ENCODE measurements at regions not wholly inside any gene's neighbourhood (a gene's known extent, or its start where the extent isn't known, plus 50 kb on each side); places are given as distances from the start of the nearest gene placed in this dataset.

GRCh38 chr11:37100008-37100407 lies 502.0 kb upstream of the RAG2 start:
- Histone ChIP-seq H3K27ac (ENCODE audit: low read length) (no peak overlapping the region), H3K4me1 (ENCODE audit: control insufficient read depth, insufficient read depth, low read length) (no peaks in the 10 kb centered on the region), H3K36me3 (ENCODE audit: control insufficient read depth, insufficient read depth, low read length) (no peaks in the 10 kb centered on the region), H3K27me3 (ENCODE audit: control insufficient read depth, insufficient read depth, low read length) (no peaks in the 10 kb centered on the region), H3K9me3 (ENCODE audit: control insufficient read depth, low read depth, low read length) (no peaks in the 10 kb centered on the region), H3K4me3 (ENCODE audit: low read length) (no peak overlapping the region)
- 100% methylated on average over 1 of the region's 1 CpG for WGBS (ENCODE audit: insufficient coverage, low lambda C conversion rate)
- DNase-seq = no peak

GRCh38 chr11:37092487-37092886 lies 494.5 kb upstream of the RAG2 start:
- Histone ChIP-seq H3K4me3 (ENCODE audit: low read length) (no peak overlapping the region), H3K36me3 (ENCODE audit: control insufficient read depth, insufficient read depth, low read length) (no peaks in the 10 kb centered on the region), H3K27me3 (ENCODE audit: control insufficient read depth, insufficient read depth, low read length) (no peaks in the 10 kb centered on the region), H3K9me3 (ENCODE audit: control insufficient read depth, low read depth, low read length) (no peaks in the 10 kb centered on the region), H3K4me1 (ENCODE audit: control insufficient read depth, insufficient read depth, low read length) (no peaks in the 10 kb centered on the region), H3K27ac (ENCODE audit: low read length) (no peak overlapping the region)
- 85% methylated on average over 2 of the region's 2 CpGs for WGBS (ENCODE audit: insufficient coverage, low lambda C conversion rate)
- no peak for DNase-seq

DNA sequence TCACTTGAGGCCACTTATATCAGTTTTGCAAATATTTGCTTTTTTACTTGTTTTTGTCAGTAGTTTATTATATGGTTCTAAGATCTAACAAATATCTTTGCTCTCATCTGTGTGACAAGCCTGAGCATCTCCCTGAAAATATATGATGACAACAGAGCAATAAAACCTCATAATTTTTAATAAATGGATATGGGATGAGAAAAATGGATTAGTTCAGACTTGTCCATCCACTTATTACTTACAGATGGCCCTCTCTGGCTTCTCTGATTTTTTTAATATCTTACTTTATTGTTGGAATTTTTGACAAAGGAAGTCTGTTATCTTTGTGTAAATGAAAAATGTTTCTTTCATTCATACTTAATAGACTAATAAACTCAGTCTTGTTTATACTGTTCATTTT lies 491.4 kb upstream of the RAG2 start:
- Histone ChIP-seq H3K36me3 (ENCODE audit: control insufficient read depth, insufficient read depth, low read length) (no peaks in the 10 kb centered on the region), H3K27me3 (ENCODE audit: control insufficient read depth, insufficient read depth, low read length) (no peaks in the 10 kb centered on the region), H3K9me3 (ENCODE audit: control insufficient read depth, low read depth, low read length) (no peaks in the 10 kb centered on the region), H3K4me1 (ENCODE audit: control insufficient read depth, insufficient read depth, low read length) (no peaks in the 10 kb centered on the region), H3K27ac (ENCODE audit: low read length) (no peak overlapping the region), H3K4me3 (ENCODE audit: low read length) (no peak overlapping the region)
- DNase-seq = no peak

DNA sequence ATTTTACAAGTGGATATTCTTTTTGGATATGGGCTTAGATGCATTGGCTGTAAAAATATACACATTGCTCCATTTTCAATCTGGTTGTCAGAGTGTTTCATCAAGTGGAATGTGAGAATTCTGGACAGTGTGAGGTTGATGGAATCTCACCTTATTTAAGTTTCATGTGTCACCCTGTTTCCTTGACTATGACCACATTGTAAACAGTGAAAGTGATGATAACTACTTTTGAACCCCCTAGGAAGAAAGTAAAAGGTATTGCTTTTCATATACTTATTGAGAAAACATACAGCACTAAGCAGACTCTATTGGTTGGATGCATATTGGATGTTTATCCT lies 490.5 kb upstream of the RAG2 start:
- Histone ChIP-seq H3K27me3 (ENCODE audit: control insufficient read depth, insufficient read depth, low read length) (no peaks in the 10 kb centered on the region), H3K4me1 (ENCODE audit: control insufficient read depth, insufficient read depth, low read length) (no peaks in the 10 kb centered on the region)
- no peak for DNase-seq

GRCh38 chr11:37087650-37088572 lies 489.9 kb upstream of the RAG2 start:
- Histone ChIP-seq H3K27ac (ENCODE audit: low read length) (no peak overlapping the region), H3K4me3 (ENCODE audit: low read length) (no peak overlapping the region), H3K9me3 (ENCODE audit: control insufficient read depth, low read depth, low read length) (no peaks in the 10 kb centered on the region), H3K36me3 (ENCODE audit: control insufficient read depth, insufficient read depth, low read length) (no peaks in the 10 kb centered on the region), H3K4me1 (ENCODE audit: control insufficient read depth, insufficient read depth, low read length) (no peaks in the 10 kb centered on the region), H3K27me3 (ENCODE audit: control insufficient read depth, insufficient read depth, low read length) (no peaks in the 10 kb centered on the region)
- WGBS (ENCODE audit: insufficient coverage, low lambda C conversion rate) = 76% methylated on average over 5 of the region's 6 CpGs
- DNase-seq = no peak

More for the DNA sequence above, 490.5 kb upstream of the RAG2 start:
- Histone ChIP-seq H3K27ac (ENCODE audit: low read length) (no peak overlapping the region), H3K36me3 (ENCODE audit: control insufficient read depth, insufficient read depth, low read length) (no peaks in the 10 kb centered on the region), H3K4me3 (ENCODE audit: low read length) (no peak overlapping the region), H3K9me3 (ENCODE audit: control insufficient read depth, low read depth, low read length) (no peaks in the 10 kb centered on the region)

DNA sequence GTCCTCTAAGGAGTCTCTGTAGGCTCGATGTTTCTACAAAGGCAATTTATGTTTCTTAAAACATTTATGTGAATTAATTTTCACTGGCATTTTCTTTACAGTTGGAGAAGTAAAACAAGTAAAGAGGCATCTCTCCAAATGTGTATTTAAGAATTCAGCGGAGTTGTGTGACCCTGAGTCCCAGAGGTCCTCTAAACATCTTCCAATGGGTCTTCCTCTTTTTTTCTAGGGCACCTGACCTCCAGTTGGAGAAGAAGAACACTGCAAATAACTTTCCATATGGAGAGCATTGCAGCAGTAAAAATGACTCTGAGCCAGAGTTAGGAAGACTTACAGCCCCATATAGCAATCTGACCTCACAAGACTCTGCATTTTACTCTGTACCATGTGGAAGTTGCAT lies 480.5 kb upstream of the RAG2 start:
- WGBS (ENCODE audit: insufficient coverage, low lambda C conversion rate) = 100% methylated on average over 1 of the region's 2 CpGs
- no peaks in the 10 kb centered on the region for H3K4me1 ChIP-seq (ENCODE audit: control insufficient read depth, insufficient read depth, low read length)
- no peaks in the 10 kb centered on the region for H3K36me3 ChIP-seq (ENCODE audit: control insufficient read depth, insufficient read depth, low read length)
- H3K27ac ChIP-seq (ENCODE audit: low read length) = no peak overlapping the region
- H3K27me3 ChIP-seq (ENCODE audit: control insufficient read depth, insufficient read depth, low read length) = no peaks in the 10 kb centered on the region
- DNase-seq = no peak
- no peaks in the 10 kb centered on the region for H3K9me3 ChIP-seq (ENCODE audit: control insufficient read depth, low read depth, low read length)
- no peak overlapping the region for H3K4me3 ChIP-seq (ENCODE audit: low read length)

- no CpG with 5 or more reads among the region's 1 CpG for WGBS (ENCODE audit: insufficient coverage, low lambda C conversion rate)
- Histone ChIP-seq H3K4me1 (ENCODE audit: control insufficient read depth, insufficient read depth, low read length) (no peaks in the 10 kb centered on the region), H3K4me3 (ENCODE audit: low read length) (no peak overlapping the region), H3K9me3 (ENCODE audit: control insufficient read depth, low read depth, low read length) (no peaks in the 10 kb centered on the region), H3K27me3 (ENCODE audit: control insufficient read depth, insufficient read depth, low read length) (no peaks in the 10 kb centered on the region), H3K36me3 (ENCODE audit: control insufficient read depth, insufficient read depth, low read length) (no peaks in the 10 kb centered on the region), H3K27ac (ENCODE audit: low read length) (no peak overlapping the region)
- DNase-seq = no peak
Observed at GRCh38 chr11:37076866-37077265, 478.8 kb upstream of the RAG2 start.

DNA sequence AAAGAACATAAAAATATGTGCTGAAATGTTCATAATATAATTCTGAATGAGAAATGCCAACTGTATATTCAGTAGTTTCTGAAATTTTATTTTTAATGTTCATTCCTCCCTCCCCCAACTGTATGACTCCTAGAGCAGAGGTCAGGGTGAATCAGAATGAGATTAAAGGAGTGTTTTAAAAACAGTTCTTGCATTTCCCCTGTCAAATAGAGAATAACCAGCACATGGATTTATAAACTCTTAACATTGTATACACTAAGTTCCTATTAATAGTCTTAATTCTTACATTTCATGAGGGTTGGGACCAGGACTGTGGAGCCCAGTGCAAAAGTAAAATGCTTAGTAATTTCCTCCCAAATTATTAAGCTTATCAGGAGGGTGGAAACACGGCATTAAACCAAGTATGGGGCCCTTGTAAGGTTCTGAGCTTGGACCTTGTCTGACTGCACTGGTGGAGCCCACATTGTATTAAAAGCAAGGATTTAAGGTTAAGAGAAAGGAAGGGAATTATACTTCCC lies 474.6 kb upstream of the RAG2 start:
- Histone ChIP-seq H3K36me3 (ENCODE audit: control insufficient read depth, insufficient read depth, low read length) (no peaks in the 10 kb centered on the region), H3K27ac (ENCODE audit: low read length) (no peak overlapping the region), H3K4me1 (ENCODE audit: control insufficient read depth, insufficient read depth, low read length) (no peaks in the 10 kb centered on the region), H3K27me3 (ENCODE audit: control insufficient read depth, insufficient read depth, low read length) (no peaks in the 10 kb centered on the region), H3K9me3 (ENCODE audit: control insufficient read depth, low read depth, low read length) (no peaks in the 10 kb centered on the region), H3K4me3 (ENCODE audit: low read length) (no peak overlapping the region)
- DNase-seq = no peak
- no CpG with 5 or more reads among the region's 1 CpG for WGBS (ENCODE audit: insufficient coverage, low lambda C conversion rate)

DNA sequence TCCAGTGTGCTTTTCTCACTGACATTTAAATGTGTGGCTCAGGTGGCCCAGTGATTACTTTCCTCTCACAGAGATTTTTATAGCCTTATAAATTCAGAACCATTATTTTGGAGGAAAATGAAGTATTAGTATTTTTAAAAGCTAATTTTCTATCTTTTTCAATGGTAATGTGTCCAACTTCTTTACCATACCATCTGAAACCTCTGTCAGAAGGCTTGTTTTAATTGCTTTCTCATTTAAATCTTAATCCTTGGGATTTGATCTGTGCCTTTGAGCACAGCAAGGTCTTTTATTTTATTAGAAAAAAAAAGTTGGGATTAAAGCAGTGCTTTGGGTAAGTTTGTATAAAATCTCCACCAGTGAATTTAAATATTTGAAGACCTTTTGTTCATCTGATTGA lies 452.3 kb upstream of the RAG2 start:
- H3K4me3 ChIP-seq (ENCODE audit: low read length) = no peak overlapping the region
- no peaks in the 10 kb centered on the region for H3K36me3 ChIP-seq (ENCODE audit: control insufficient read depth, insufficient read depth, low read length)
- no peak overlapping the region for H3K27ac ChIP-seq (ENCODE audit: low read length)
- H3K9me3 ChIP-seq (ENCODE audit: control insufficient read depth, low read depth, low read length) = no peaks in the 10 kb centered on the region
- no peak for DNase-seq
- H3K27me3 ChIP-seq (ENCODE audit: control insufficient read depth, insufficient read depth, low read length) = no peaks in the 10 kb centered on the region
- H3K4me1 ChIP-seq (ENCODE audit: control insufficient read depth, insufficient read depth, low read length) = no peaks in the 10 kb centered on the region

DNA sequence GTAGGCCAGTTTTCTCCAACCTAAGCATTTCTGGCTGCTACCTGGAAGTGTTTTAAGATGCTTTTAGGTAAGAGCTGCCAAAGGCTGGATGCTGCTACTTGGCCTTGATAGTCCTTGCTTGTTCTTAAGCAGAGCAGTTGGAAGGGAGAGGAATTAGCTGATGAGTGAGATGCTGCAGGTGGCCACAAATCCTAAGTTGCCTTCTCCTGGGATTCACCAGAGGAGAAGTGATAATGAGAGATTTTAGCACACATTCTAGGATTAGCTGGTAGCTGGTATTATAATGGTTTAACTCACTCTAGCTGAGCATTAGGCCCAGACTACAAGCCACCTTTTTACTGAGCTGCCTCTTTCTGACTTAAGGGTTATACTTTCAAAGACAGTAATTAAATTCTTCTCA lies 442.9 kb upstream of the RAG2 start:
- H3K9me3 ChIP-seq (ENCODE audit: control insufficient read depth, low read depth, low read length) = no peaks in the 10 kb centered on the region
- H3K27me3 ChIP-seq (ENCODE audit: control insufficient read depth, insufficient read depth, low read length) = no peaks in the 10 kb centered on the region
- H3K4me1 ChIP-seq (ENCODE audit: control insufficient read depth, insufficient read depth, low read length) = no peaks in the 10 kb centered on the region
- H3K27ac ChIP-seq (ENCODE audit: low read length) = no peak overlapping the region
- no peak for DNase-seq
- no peak overlapping the region for H3K4me3 ChIP-seq (ENCODE audit: low read length)
- H3K36me3 ChIP-seq (ENCODE audit: control insufficient read depth, insufficient read depth, low read length) = no peaks in the 10 kb centered on the region

- H3K27ac ChIP-seq (ENCODE audit: low read length) = no peak overlapping the region
- no peaks in the 10 kb centered on the region for H3K36me3 ChIP-seq (ENCODE audit: control insufficient read depth, insufficient read depth, low read length)
- H3K4me3 ChIP-seq (ENCODE audit: low read length) = no peak overlapping the region
- no peaks in the 10 kb centered on the region for H3K27me3 ChIP-seq (ENCODE audit: control insufficient read depth, insufficient read depth, low read length)
- H3K9me3 ChIP-seq (ENCODE audit: control insufficient read depth, low read depth, low read length) = no peaks in the 10 kb centered on the region
- WGBS (ENCODE audit: insufficient coverage, low lambda C conversion rate) = 67% methylated on average over 1 of the region's 3 CpGs
- DNase-seq = no peak
- no peaks in the 10 kb centered on the region for H3K4me1 ChIP-seq (ENCODE audit: control insufficient read depth, insufficient read depth, low read length)
Observed at GRCh38 chr11:37038911-37039310, 440.9 kb upstream of the RAG2 start.
